Embryonic facial prominence (tissue), 1 donor: ENCODE measurements at regions not wholly inside any gene's neighbourhood (a gene's known extent, or its start where the extent isn't known, plus 50 kb on each side); places are given as distances from the start of the nearest gene placed in this dataset.

Source experiments
- DNase-seq: peaks from one replicate; pipeline ENCODE4 v3.0.0-alpha.2; 2016; ENCODE audit errors: extremely low spot score

GRCh38 chr5:158483281-158483860 is 616.3 kb downstream of the EBF1 start:
- DNase-seq = no peak

GRCh38 chr5:158482125-158482524 is 617.6 kb downstream of the EBF1 start:
- DNase-seq = no peak

GRCh38 chr5:158478139-158478538 is 619.2 kb upstream of the CLINT1 start:
- DNase-seq = no peak

- DNase-seq = no peak
Observed at GRCh38 chr5:158477214-158477613, 618.3 kb upstream of the CLINT1 start.

- no peak for DNase-seq
Observed at GRCh38 chr5:158473016-158473635, 614.2 kb upstream of the CLINT1 start.

- DNase-seq = no peak
Observed at GRCh38 chr5:158471535-158471924, 612.6 kb upstream of the CLINT1 start.

GRCh38 chr5:158470764-158471534 is 612.0 kb upstream of the CLINT1 start:
- no peak for DNase-seq

GRCh38 chr5:158468444-158468843 is 609.5 kb upstream of the CLINT1 start:
- DNase-seq = no peak

GRCh38 chr5:158466191-158466590 is 607.2 kb upstream of the CLINT1 start:
- no peak for DNase-seq

GRCh38 chr5:158465086-158465972 is 606.4 kb upstream of the CLINT1 start:
- DNase-seq = no peak

- DNase-seq = no peak
Observed at GRCh38 chr5:158464383-158464782, 605.4 kb upstream of the CLINT1 start.

GRCh38 chr5:158463938-158464337 is 605.0 kb upstream of the CLINT1 start:
- DNase-seq = no peak

- no peak for DNase-seq
Observed at GRCh38 chr5:158463188-158463587, 604.2 kb upstream of the CLINT1 start.

- no peak for DNase-seq
Observed at GRCh38 chr5:158462349-158463114, 603.6 kb upstream of the CLINT1 start.

- DNase-seq = no peak
Observed at GRCh38 chr5:158461240-158461854, 602.4 kb upstream of the CLINT1 start.

- no peak for DNase-seq
Observed at GRCh38 chr5:158458086-158458485, 599.1 kb upstream of the CLINT1 start.

GRCh38 chr5:158456756-158457155 is 597.8 kb upstream of the CLINT1 start:
- no peak for DNase-seq

- no peak for DNase-seq
Observed at GRCh38 chr5:158456241-158456640, 597.3 kb upstream of the CLINT1 start.

GRCh38 chr5:158451993-158452672 is 593.2 kb upstream of the CLINT1 start:
- DNase-seq = no peak
